GM10248 (cell line): ENCODE measurements at regions not wholly inside any gene's neighbourhood (a gene's known extent, or its start where the extent isn't known, plus 50 kb on each side); places are given as distances from the start of the nearest gene placed in this dataset.
"Not testable (repeated sequence)": the region's sequence is repeated elsewhere in the genome, so short reads cannot be mapped to it uniquely, and the experiment has no call there.

Experiments
- CTCF ChIA-PET: fragments of 300-600 bp; sonication (Branson Sonifier 250); formaldehyde crosslinking; extraction: SDS; loops from one replicate; lab custom pipeline; 2021; ENCODE audit warnings: antibody characterized with exemption; lab: Yijun Ruan, JAX
- POLR2A ChIA-PET: fragments of 350-650 bp; sonication (Branson Sonifier 250); formaldehyde crosslinking; extraction: SDS; loops from one replicate; lab custom pipeline; 2020; ENCODE audit warnings: antibody characterized with exemption; lab: Yijun Ruan, JAX
- DNase-seq: peaks from one replicate; pipeline ENCODE4 v3.0.0; 2012; ENCODE audit errors: extremely low spot score
- TF ChIP-seq, protein P1 (sequence below): IDR thresholded peaks from 2 replicates; pipeline ENCODE4 v1.5.1; 2012; ENCODE audit warnings: mild to moderate bottlenecking, low read depth; ENCODE audit errors: extremely low read depth, missing control alignments, control extremely low read depth

- TF ChIP-seq, protein P1, sequence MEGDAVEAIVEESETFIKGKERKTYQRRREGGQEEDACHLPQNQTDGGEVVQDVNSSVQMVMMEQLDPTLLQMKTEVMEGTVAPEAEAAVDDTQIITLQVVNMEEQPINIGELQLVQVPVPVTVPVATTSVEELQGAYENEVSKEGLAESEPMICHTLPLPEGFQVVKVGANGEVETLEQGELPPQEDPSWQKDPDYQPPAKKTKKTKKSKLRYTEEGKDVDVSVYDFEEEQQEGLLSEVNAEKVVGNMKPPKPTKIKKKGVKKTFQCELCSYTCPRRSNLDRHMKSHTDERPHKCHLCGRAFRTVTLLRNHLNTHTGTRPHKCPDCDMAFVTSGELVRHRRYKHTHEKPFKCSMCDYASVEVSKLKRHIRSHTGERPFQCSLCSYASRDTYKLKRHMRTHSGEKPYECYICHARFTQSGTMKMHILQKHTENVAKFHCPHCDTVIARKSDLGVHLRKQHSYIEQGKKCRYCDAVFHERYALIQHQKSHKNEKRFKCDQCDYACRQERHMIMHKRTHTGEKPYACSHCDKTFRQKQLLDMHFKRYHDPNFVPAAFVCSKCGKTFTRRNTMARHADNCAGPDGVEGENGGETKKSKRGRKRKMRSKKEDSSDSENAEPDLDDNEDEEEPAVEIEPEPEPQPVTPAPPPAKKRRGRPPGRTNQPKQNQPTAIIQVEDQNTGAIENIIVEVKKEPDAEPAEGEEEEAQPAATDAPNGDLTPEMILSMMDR, result no peak
- no peak for DNase-seq
- ChIA-PET CTCF (no interaction called here), POLR2A (no interaction called here)
Measured at GRCh38 chr5:4581289-4581688, 558.8 kb upstream of the ADAMTS16 start.

DNA sequence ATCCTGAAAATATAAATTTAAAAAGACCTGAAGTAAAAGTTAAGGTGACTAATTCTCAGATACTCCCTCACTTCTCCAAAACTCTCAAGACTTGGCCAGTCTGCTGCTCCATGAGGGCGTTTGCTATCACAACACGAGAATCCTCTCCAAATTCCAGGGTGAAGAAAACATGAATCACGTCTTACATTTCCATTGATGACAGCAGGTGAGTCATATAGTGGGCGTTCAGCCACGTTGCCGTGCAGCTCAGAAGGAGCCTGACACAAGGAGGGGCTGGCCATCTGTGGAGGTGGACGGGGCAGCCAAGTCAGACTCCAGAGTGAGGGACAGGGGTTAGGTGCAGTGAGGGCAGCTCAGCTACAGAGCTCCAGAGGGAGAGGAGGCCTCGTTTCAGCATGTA lies 555.1 kb upstream of the ADAMTS16 start:
- ChIA-PET POLR2A (no interaction called here), CTCF (no interaction called here)
- TF ChIP-seq, protein P1, result no peak
- no peak for DNase-seq

GRCh38 chr5:4613440-4613839 lies 526.7 kb upstream of the ADAMTS16 start:
- CTCF ChIA-PET, result no interaction called here
- POLR2A ChIA-PET, result no interaction called here
- TF ChIP-seq, protein P1, result no peak
- no peak for DNase-seq

DNA sequence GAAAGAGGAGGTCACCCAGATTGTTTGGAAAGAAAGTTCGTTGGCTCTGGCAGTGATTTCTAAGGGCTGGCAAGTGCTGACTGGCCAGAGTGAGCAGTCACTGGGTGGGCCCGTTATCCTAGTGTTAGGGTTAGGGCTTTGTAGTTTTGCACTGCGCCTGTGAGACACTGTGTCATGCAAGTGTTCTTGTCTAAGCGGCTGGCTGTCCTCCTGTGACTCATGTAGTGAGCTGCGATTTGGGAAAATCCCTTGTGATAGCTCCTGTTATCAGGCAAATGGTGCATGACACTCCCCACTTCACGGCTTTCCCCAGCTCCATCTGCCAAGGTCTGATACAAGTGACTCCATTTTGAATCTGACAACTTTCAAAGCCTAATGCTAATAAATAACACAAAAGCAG lies 526.0 kb upstream of the ADAMTS16 start:
- ChIA-PET POLR2A (no interaction called here), CTCF (no interaction called here)
- no peak for DNase-seq
- TF ChIP-seq, protein P1, result no peak

DNA sequence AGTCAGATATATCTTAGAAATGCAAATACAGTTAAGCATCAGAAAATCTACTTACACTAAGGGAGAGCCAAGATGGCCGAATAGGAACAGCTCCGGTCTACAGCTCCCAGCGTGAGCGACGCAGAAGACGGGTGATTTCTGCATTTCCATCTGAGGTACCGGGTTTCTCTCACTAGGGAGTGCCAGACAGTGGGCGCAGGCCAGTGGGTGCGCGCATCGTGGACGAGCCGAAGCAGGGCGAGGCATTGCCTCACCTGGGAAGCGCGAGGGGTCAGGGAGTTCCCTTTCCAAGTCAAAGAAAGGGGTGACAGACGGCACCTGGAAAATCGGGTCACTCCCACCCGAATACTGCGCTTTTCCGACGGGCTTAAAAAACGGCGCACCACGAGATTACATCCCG lies 524.8 kb upstream of the ADAMTS16 start:
- CTCF ChIA-PET, DNase-seq, POLR2A ChIA-PET: not testable (repeated sequence)

DNA sequence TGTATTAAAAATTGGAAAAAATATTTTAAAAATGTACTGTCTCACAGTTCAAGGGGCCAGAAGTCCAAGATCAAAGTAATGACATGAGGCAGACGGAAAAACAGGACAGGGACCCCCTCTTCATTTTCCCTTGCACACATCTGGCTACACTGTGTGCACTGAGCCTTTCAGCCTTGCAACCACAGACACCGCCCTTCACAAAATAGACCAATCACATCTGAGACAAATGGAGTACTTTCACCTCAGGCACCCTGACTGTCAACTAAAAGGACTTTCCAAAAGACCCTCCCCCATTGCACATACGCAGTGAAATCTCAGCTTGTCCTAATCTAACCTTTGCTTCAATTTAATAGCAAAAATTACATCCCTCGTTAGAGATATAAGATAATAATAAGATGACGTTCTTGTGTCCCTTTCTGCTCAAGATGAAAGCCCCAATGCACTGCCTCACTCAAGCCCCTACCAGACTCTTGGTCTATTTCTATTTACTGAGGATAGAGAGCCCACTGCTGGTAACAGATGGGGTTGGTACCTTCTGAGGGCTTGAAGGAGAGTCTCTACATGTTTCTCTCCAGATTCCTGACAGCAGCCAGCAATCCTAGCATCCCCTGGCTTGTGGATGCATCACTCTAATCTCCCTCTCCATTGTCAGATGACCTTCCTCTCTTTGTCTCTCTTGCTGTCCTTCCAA lies 514.8 kb upstream of the ADAMTS16 start:
- CTCF ChIA-PET, result no interaction called here
- TF ChIP-seq, protein P1, result no peak
- no peak for DNase-seq
- POLR2A ChIA-PET, result no interaction called here

DNA sequence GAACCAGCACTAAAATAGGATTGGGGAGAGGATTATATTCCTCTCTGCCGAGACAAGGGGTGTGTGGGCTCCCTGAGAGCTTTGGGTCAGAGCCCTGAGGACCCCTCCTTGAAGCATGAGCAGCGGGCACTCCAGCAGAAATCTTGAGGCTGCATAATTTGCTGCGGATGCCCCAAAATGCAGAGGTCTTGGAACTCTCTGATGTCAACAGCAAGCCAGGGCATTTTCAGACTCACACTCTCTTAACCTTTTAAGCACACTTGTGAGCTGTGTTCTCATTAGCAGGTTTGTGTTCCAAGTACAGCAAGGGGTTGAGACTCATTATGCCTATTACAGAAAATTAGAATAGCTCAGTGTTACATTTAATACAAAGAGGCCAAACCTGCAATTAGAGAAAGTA lies 513.0 kb upstream of the ADAMTS16 start:
- TF ChIP-seq, protein P1, result no peak
- ChIA-PET POLR2A (no interaction called here), CTCF (no interaction called here)
- no peak for DNase-seq
